HepG2 (cell line): ENCODE measurements at regions not wholly inside any gene's neighbourhood (a gene's known extent, or its start where the extent isn't known, plus 50 kb on each side); places are given as distances from the start of the nearest gene placed in this dataset.

ENCODE experiments used
- ATAC-seq: fragments of 200-7000 bp; cut with Tn5 transposase; 3 replicates; pipeline ENCODE4 v1.9.1; 2020; ENCODE audit warnings: mild to moderate bottlenecking, moderate library complexity
- BruUV-seq: library from RNA; stranded (reverse); fragments of 400-500 nt; replicated peaks from 2 replicates; lab custom pipeline; 2021; lab: Mats Ljungman, UMichigan
- CTCF ChIA-PET: fragments of 300-600 bp; formaldehyde crosslinking; extraction: SDS; loops from one replicate; lab custom pipeline; 2021; ENCODE audit warnings: low total read pairs, inconsistent platforms, low intra/inter-chr PET ratio; lab: Yijun Ruan, JAX
- POLR2A ChIA-PET: fragments of 350-600 bp; sonication (Branson Sonifier 250); formaldehyde crosslinking; loops from one replicate; lab custom pipeline; 2020; ENCODE audit warnings: antibody characterized with exemption, inconsistent platforms; lab: Yijun Ruan, JAX
- DNase-seq: peaks from one replicate; pipeline ENCODE4 v3.0.0-alpha.2; 2015; ENCODE audit warnings: low spot score
- FAIRE-seq: peaks from 3 replicates; lab custom pipeline; 2011; peaks lifted over from hg19 to GRCh38; lab: Jason Lieb, UNC
- H2AFZ ChIP-seq: one replicate; pipeline ENCODE4 v1.6.1; 2011; ENCODE audit warnings: low read length, inconsistent platforms
- H3K27ac ChIP-seq: fragments of 300-600 bp; 3 replicates; pipeline ENCODE4 v1.8.0; 2011; ENCODE audit warnings: mixed run types, mild to moderate bottlenecking, mixed read lengths, low read length, inconsistent platforms; ENCODE audit not compliant: insufficient read depth; ENCODE audit errors: extremely low read length
- H3K27me3 ChIP-seq, 2 experiments: fragments of 200-600 bp in 1 of 2; 2 replicates in 1 of 2; 3 replicates in 1 of 2; pipeline versions ENCODE4 v1.6.0 to v1.8.0; 2011; ENCODE audit warnings: low read length in 2 of 2, mild to moderate bottlenecking in 2 of 2, moderate library complexity in 2 of 2, inconsistent platforms in 1 of 2; ENCODE audit not compliant: insufficient read depth in 2 of 2, control insufficient read depth in 1 of 2
- H3K36me3 ChIP-seq, 2 experiments: fragments of 200-600 bp in 1 of 2; replicated peaks in 1 of 2; 2 replicates in 1 of 2; 3 replicates in 1 of 2; pipeline versions ENCODE4 v1.5.1 to v1.8.0; 2011; ENCODE audit warnings: low read length in 2 of 2, inconsistent platforms in 1 of 2; ENCODE audit not compliant: insufficient read depth in 2 of 2, control insufficient read depth in 1 of 2
- H3K4me1 ChIP-seq: 2 replicates; pipeline ENCODE4 v1.5.1; 2012; ENCODE audit warnings: low read length, inconsistent platforms; ENCODE audit not compliant: insufficient read depth
- H3K4me2 ChIP-seq: 2 replicates; pipeline ENCODE4 v1.6.0; 2011; ENCODE audit warnings: low read depth, low read length, inconsistent platforms
- H3K4me3 ChIP-seq, 3 experiments: fragments of 200-600 bp in 1 of 3; sonication (generic), shearing (Covaris generic) in 1 of 3; replicated peaks in 1 of 3; 2 replicates each; pipeline ENCODE4 v1.5.1; 2011 to 2016; ENCODE audit warnings: low read length in 3 of 3, inconsistent platforms in 2 of 3, low read depth in 2 of 3, mild to moderate bottlenecking in 2 of 3, control low read depth in 1 of 3, mixed read lengths in 1 of 3; ENCODE audit not compliant: insufficient read depth in 1 of 3
- H3K79me2 ChIP-seq: one replicate; pipeline ENCODE4 v1.6.1; 2011; ENCODE audit warnings: low read length, inconsistent platforms; ENCODE audit not compliant: insufficient read depth
- H3K9ac ChIP-seq: 2 replicates; pipeline ENCODE4 v1.6.0; 2011; ENCODE audit warnings: mild to moderate bottlenecking, low read depth, low read length, inconsistent platforms; ENCODE audit not compliant: insufficient read depth
- H3K9me3 ChIP-seq: 2 replicates; pipeline ENCODE4 v1.5.1; 2012; ENCODE audit warnings: mild to moderate bottlenecking, low read length
- H4K20me1 ChIP-seq: 2 replicates; pipeline ENCODE4 v1.6.0; 2011; ENCODE audit warnings: inconsistent platforms, mild to moderate bottlenecking, low read length, moderate library complexity; ENCODE audit not compliant: insufficient read depth
- ARNT2 ChIP-seq: sonication (generic); formaldehyde crosslinking; IDR thresholded peaks from 2 replicates; pipeline ENCODE4 v1.8.0; 2022; ENCODE audit warnings: mild to moderate bottlenecking, low read depth, missing genetic modification reagents, moderate library complexity
- BCL6 ChIP-seq: IDR thresholded peaks from 2 replicates; pipeline ENCODE4 v1.6.1; 2016; ENCODE audit warnings: missing genetic modification reagents, missing compliant biosample characterization
- KDM1A ChIP-seq: IDR thresholded peaks from 2 replicates; pipeline ENCODE4 v1.6.1; 2016; ENCODE audit warnings: missing compliant biosample characterization
- PHB2 ChIP-seq: fragments of 450-650 bp; IDR thresholded peaks from 2 replicates; pipeline ENCODE4 v1.6.1; 2018; ENCODE audit not compliant: partially characterized antibody
- ZNF34 ChIP-seq: sonication (generic); formaldehyde crosslinking; IDR thresholded peaks from 2 replicates; pipeline ENCODE4 v1.4.0; 2020; ENCODE audit warnings: mild to moderate bottlenecking, missing genetic modification reagents, borderline replicate concordance
- WGBS: methylation state at CpG from one replicate; pipeline ENCODE4 v1.1.6; 2017; ENCODE audit warnings: low lambda C conversion rate; 5-methylcytosine and 5-hydroxymethylcytosine counted together
- in situ Hi-C: cut with HindIII; loops from 2 replicates; pipeline ENCODE4 v1.10.0; 2017; ENCODE audit warnings: low pct_unique_long_range_greater_than_20kb; ENCODE audit not compliant: extremely low pct_ligation_motif_present
- intact Hi-C: fragments of 100-400 bp; cut with micrococcal nuclease; formaldehyde crosslinking; loops from one replicate; pipeline ENCODE4 v1.10.0; 2022; ENCODE audit not compliant: unreplicated experiment
- TF ChIP-seq, protein P1 (sequence below): sonication (generic); formaldehyde crosslinking; conservative IDR thresholded peaks from 2 replicates; pipeline ENCODE4 v1.4.0; 2020; ENCODE audit warnings: missing genetic modification reagents
- TF ChIP-seq, protein P2 (sequence below): IDR thresholded peaks from 2 replicates; pipeline ENCODE4 v1.6.1; 2012; ENCODE audit warnings: low read length, improper control_type of control experiment

DNA sequence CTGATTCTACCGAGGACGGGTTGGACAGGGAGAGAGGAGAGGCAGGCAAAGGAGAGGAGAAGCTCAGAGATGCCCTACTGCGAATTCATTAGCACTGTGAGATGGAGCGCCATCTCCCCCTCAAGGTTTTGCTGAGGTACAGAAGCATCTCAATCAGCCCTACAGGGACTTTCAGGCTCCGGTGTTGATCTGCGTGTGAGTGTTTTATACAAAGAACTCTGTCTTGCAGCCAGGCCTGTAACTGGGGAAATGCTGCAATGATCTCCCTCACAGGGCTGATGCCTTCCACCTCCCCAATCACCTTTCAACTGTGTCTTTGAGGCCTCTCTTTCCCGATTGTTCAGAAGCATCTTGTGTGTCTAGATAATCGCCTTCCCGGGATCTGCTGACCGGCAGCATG lies 74.8 kb downstream of the IRX6 start (continued):
- TF ChIP-seq, protein P1, sequence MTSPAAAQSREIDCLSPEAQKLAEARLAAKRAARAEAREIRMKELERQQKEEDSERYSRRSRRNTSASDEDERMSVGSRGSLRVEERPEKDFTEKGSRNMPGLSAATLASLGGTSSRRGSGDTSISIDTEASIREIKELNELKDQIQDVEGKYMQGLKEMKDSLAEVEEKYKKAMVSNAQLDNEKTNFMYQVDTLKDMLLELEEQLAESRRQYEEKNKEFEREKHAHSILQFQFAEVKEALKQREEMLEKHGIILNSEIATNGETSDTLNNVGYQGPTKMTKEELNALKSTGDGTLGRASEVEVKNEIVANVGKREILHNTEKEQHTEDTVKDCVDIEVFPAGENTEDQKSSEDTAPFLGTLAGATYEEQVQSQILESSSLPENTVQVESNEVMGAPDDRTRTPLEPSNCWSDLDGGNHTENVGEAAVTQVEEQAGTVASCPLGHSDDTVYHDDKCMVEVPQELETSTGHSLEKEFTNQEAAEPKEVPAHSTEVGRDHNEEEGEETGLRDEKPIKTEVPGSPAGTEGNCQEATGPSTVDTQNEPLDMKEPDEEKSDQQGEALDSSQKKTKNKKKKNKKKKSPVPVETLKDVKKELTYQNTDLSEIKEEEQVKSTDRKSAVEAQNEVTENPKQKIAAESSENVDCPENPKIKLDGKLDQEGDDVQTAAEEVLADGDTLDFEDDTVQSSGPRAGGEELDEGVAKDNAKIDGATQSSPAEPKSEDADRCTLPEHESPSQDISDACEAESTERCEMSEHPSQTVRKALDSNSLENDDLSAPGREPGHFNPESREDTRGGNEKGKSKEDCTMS: no peak
- TF ChIP-seq KDM1A (CRISPR knock-in tag) (no peak), ZNF34 (CRISPR knock-in tag) (no peak), BCL6 (no peak)
- TF ChIP-seq, all 625 proteins: peak for 0

DNA sequence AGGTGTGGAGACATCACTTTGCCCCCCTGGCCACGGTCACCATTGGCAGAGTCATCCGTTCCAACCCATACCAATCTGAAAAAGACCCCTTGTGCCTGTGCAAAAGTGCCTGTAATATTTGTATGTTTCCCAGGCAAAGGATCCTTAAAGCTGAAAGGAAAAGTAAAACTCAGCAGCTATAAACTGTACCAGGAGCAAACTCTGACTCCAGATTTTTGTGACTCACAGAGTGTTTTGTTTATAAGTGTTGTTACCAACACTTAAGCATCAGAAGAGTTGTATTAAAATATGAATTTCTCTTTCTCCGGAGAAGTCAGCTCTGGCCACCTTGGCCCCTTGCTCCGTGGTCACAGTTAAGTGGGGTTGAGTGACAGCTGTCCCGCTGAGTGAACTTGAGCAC lies 75.9 kb downstream of the IRX6 start:
- H3K27me3 ChIP-seq: peaks cover 0 to 4% of the 10 kb centered on the region in 2 experiments; a peak in 1 of 5 replicates
- no peaks in the 10 kb centered on the region for H3K79me2 ChIP-seq
- ChIA-PET POLR2A (no interaction called here), CTCF (no interaction called here)
- no TSS peak for BruUV-seq
- H3K9me3 ChIP-seq: no peaks in the 10 kb centered on the region
- H3K27ac ChIP-seq: no peak overlapping the region
- FAIRE-seq: no peak
- DNase-seq: no peak
- in situ Hi-C loops (no loop called here), intact Hi-C loops (no loop called here)
- H2AFZ ChIP-seq: no peak overlapping the region
- no peak overlapping the region for H3K4me3 ChIP-seq
- WGBS: 11% methylated on average over 5 of the region's 5 CpGs
- no peak overlapping the region for H3K4me2 ChIP-seq
- H4K20me1 ChIP-seq: no peaks in the 10 kb centered on the region
- no peak for TF ChIP-seq ARNT2
- TF ChIP-seq, protein P2, sequence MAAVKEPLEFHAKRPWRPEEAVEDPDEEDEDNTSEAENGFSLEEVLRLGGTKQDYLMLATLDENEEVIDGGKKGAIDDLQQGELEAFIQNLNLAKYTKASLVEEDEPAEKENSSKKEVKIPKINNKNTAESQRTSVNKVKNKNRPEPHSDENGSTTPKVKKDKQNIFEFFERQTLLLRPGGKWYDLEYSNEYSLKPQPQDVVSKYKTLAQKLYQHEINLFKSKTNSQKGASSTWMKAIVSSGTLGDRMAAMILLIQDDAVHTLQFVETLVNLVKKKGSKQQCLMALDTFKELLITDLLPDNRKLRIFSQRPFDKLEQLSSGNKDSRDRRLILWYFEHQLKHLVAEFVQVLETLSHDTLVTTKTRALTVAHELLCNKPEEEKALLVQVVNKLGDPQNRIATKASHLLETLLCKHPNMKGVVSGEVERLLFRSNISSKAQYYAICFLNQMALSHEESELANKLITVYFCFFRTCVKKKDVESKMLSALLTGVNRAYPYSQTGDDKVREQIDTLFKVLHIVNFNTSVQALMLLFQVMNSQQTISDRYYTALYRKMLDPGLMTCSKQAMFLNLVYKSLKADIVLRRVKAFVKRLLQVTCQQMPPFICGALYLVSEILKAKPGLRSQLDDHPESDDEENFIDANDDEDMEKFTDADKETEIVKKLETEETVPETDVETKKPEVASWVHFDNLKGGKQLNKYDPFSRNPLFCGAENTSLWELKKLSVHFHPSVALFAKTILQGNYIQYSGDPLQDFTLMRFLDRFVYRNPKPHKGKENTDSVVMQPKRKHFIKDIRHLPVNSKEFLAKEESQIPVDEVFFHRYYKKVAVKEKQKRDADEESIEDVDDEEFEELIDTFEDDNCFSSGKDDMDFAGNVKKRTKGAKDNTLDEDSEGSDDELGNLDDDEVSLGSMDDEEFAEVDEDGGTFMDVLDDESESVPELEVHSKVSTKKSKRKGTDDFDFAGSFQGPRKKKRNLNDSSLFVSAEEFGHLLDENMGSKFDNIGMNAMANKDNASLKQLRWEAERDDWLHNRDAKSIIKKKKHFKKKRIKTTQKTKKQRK: no peak
- no peak for TF ChIP-seq PHB2
- ATAC-seq: no peak
- H3K36me3 ChIP-seq: no peaks in the 10 kb centered on the region
- no peak overlapping the region for H3K9ac ChIP-seq
- no peaks in the 10 kb centered on the region for H3K4me1 ChIP-seq
